Activated naive CD4-positive, alpha-beta T cell treated with anti-CD3 and anti-CD28 coated beads, Interleukin-2, amount 50 U/mL, for 24 hours (primary cell): ENCODE measurements at regions not wholly inside any gene's neighbourhood (a gene's known extent, or its start where the extent isn't known, plus 50 kb on each side); places are given as distances from the start of the nearest gene placed in this dataset.
"Not testable (repeated sequence)": the region's sequence is repeated elsewhere in the genome, so short reads cannot be mapped to it uniquely, and the experiment has no call there.

Experiments
- H3K27ac Mint-ChIP-seq: one replicate; pipeline ENCODE4 v1.8.0; 2021; ENCODE audit warnings: mild to moderate bottlenecking, mixed read lengths
- H3K27me3 Mint-ChIP-seq: one replicate; pipeline ENCODE4 v1.8.0; 2021; ENCODE audit warnings: mixed read lengths
- H3K36me3 Mint-ChIP-seq: one replicate; pipeline ENCODE4 v1.8.0; 2021; ENCODE audit warnings: mixed read lengths
- H3K4me1 Mint-ChIP-seq: one replicate; pipeline ENCODE4 v1.8.0; 2021; ENCODE audit warnings: mixed read lengths
- H3K4me3 Mint-ChIP-seq: one replicate; pipeline ENCODE4 v1.8.0; 2021; ENCODE audit warnings: mild to moderate bottlenecking, mixed read lengths
- H3K9me3 Mint-ChIP-seq: one replicate; pipeline ENCODE4 v1.8.0; 2021; ENCODE audit warnings: mixed read lengths

- no peak overlapping the region for H3K27ac Mint-ChIP-seq
Observed at GRCh38 chr18:22691946-22692710, 241.0 kb upstream of the RBBP8 start.

GRCh38 chr18:22694954-22695353, 238.2 kb upstream of the RBBP8 start:
- no peak overlapping the region for H3K4me3 Mint-ChIP-seq
- no peaks in the 10 kb centered on the region for H3K4me1 Mint-ChIP-seq
- H3K27ac Mint-ChIP-seq: no peak overlapping the region
- no peaks in the 10 kb centered on the region for H3K9me3 Mint-ChIP-seq
- no peaks in the 10 kb centered on the region for H3K36me3 Mint-ChIP-seq
- H3K27me3 Mint-ChIP-seq: peaks cover 3% of the 10 kb centered on the region

More at GRCh38 chr18:22691946-22692710, 241.0 kb upstream of the RBBP8 start:
- H3K9me3 Mint-ChIP-seq: no peaks in the 10 kb centered on the region
- H3K4me1 Mint-ChIP-seq: no peaks in the 10 kb centered on the region
- H3K36me3 Mint-ChIP-seq: no peaks in the 10 kb centered on the region
- H3K27me3 Mint-ChIP-seq: peaks cover 2% of the 10 kb centered on the region
- H3K4me3 Mint-ChIP-seq: no peak overlapping the region

GRCh38 chr18:22695674-22696073, 237.5 kb upstream of the RBBP8 start:
- Mint-ChIP-seq H3K36me3 (no peaks in the 10 kb centered on the region), H3K27ac (no peak overlapping the region), H3K27me3 (peaks cover 3% of the 10 kb centered on the region), H3K4me1 (no peaks in the 10 kb centered on the region), H3K9me3 (no peaks in the 10 kb centered on the region), H3K4me3 (no peak overlapping the region)

- H3K36me3 Mint-ChIP-seq: no peaks in the 10 kb centered on the region
- peaks cover 3% of the 10 kb centered on the region for H3K27me3 Mint-ChIP-seq
- H3K4me3 Mint-ChIP-seq: no peak overlapping the region
- H3K27ac Mint-ChIP-seq: no peak overlapping the region
- H3K4me1 Mint-ChIP-seq: no peaks in the 10 kb centered on the region
- H3K9me3 Mint-ChIP-seq: no peaks in the 10 kb centered on the region
Observed at GRCh38 chr18:22697561-22697960, 235.6 kb upstream of the RBBP8 start.

- no peaks in the 10 kb centered on the region for H3K36me3 Mint-ChIP-seq
- no peaks in the 10 kb centered on the region for H3K9me3 Mint-ChIP-seq
- H3K27me3 Mint-ChIP-seq: peaks cover 3% of the 10 kb centered on the region
- H3K4me1 Mint-ChIP-seq: no peaks in the 10 kb centered on the region
- no peak overlapping the region for H3K4me3 Mint-ChIP-seq
- H3K27ac Mint-ChIP-seq: no peak overlapping the region
Observed at GRCh38 chr18:22698711-22699110, 234.4 kb upstream of the RBBP8 start.

- Mint-ChIP-seq H3K27me3 (peaks cover 3% of the 10 kb centered on the region), H3K4me1 (no peaks in the 10 kb centered on the region), H3K36me3 (no peaks in the 10 kb centered on the region), H3K9me3 (no peaks in the 10 kb centered on the region), H3K27ac (no peak overlapping the region), H3K4me3 (no peak overlapping the region)
Observed at GRCh38 chr18:22699629-22700028, 233.5 kb upstream of the RBBP8 start.

- no peak overlapping the region for H3K27ac Mint-ChIP-seq
- no peaks in the 10 kb centered on the region for H3K9me3 Mint-ChIP-seq
- H3K27me3 Mint-ChIP-seq: peaks cover 1% of the 10 kb centered on the region
- no peaks in the 10 kb centered on the region for H3K4me1 Mint-ChIP-seq
- no peak overlapping the region for H3K4me3 Mint-ChIP-seq
- H3K36me3 Mint-ChIP-seq: no peaks in the 10 kb centered on the region
Observed at GRCh38 chr18:22700920-22701319, 232.2 kb upstream of the RBBP8 start.

GRCh38 chr18:22701326-22701725, 231.8 kb upstream of the RBBP8 start:
- H3K36me3 Mint-ChIP-seq: no peaks in the 10 kb centered on the region
- peaks cover 1% of the 10 kb centered on the region for H3K27me3 Mint-ChIP-seq
- no peak overlapping the region for H3K27ac Mint-ChIP-seq
- H3K9me3 Mint-ChIP-seq: no peaks in the 10 kb centered on the region
- H3K4me1 Mint-ChIP-seq: no peaks in the 10 kb centered on the region
- no peak overlapping the region for H3K4me3 Mint-ChIP-seq

GRCh38 chr18:22701795-22702194, 231.3 kb upstream of the RBBP8 start:
- Mint-ChIP-seq H3K9me3 (no peaks in the 10 kb centered on the region), H3K4me1 (no peaks in the 10 kb centered on the region), H3K27ac (no peak overlapping the region), H3K27me3 (peaks cover 3% of the 10 kb centered on the region), H3K36me3 (no peaks in the 10 kb centered on the region), H3K4me3 (no peak overlapping the region)

- no peaks in the 10 kb centered on the region for H3K4me1 Mint-ChIP-seq
- H3K27ac Mint-ChIP-seq: no peak overlapping the region
- no peaks in the 10 kb centered on the region for H3K9me3 Mint-ChIP-seq
- H3K27me3 Mint-ChIP-seq: peaks cover 4% of the 10 kb centered on the region
- no peaks in the 10 kb centered on the region for H3K36me3 Mint-ChIP-seq
- no peak overlapping the region for H3K4me3 Mint-ChIP-seq
Observed at GRCh38 chr18:22702806-22703205, 230.3 kb upstream of the RBBP8 start.

- Mint-ChIP-seq H3K9me3 (no peaks in the 10 kb centered on the region), H3K4me3 (no peak overlapping the region), H3K4me1 (no peaks in the 10 kb centered on the region), H3K27me3 (peaks cover 4% of the 10 kb centered on the region), H3K27ac (no peak overlapping the region), H3K36me3 (no peaks in the 10 kb centered on the region)
Observed at GRCh38 chr18:22703883-22704585, 229.1 kb upstream of the RBBP8 start.

- Mint-ChIP-seq H3K27ac (no peak overlapping the region), H3K4me1 (no peaks in the 10 kb centered on the region), H3K4me3 (no peak overlapping the region), H3K27me3 (peaks cover 4% of the 10 kb centered on the region), H3K9me3 (no peaks in the 10 kb centered on the region), H3K36me3 (no peaks in the 10 kb centered on the region)
Observed at GRCh38 chr18:22704586-22704918, 228.6 kb upstream of the RBBP8 start.

- Mint-ChIP-seq H3K36me3 (no peaks in the 10 kb centered on the region), H3K4me1 (no peaks in the 10 kb centered on the region), H3K9me3 (no peaks in the 10 kb centered on the region), H3K4me3 (no peak overlapping the region), H3K27me3 (peaks cover 2% of the 10 kb centered on the region), H3K27ac (no peak overlapping the region)
Observed at GRCh38 chr18:22705328-22705727, 227.8 kb upstream of the RBBP8 start.

GRCh38 chr18:22706025-22706424, 227.1 kb upstream of the RBBP8 start:
- H3K9me3 Mint-ChIP-seq, H3K4me1 Mint-ChIP-seq, H3K27me3 Mint-ChIP-seq, H3K4me3 Mint-ChIP-seq, H3K27ac Mint-ChIP-seq, H3K36me3 Mint-ChIP-seq: not testable (repeated sequence)

- Mint-ChIP-seq H3K36me3 (no peaks in the 10 kb centered on the region), H3K4me3 (no peak overlapping the region), H3K27ac (no peak overlapping the region), H3K9me3 (no peaks in the 10 kb centered on the region), H3K27me3 (peaks cover 6% of the 10 kb centered on the region), H3K4me1 (no peaks in the 10 kb centered on the region)
Observed at GRCh38 chr18:22709288-22710060, 223.7 kb upstream of the RBBP8 start.

- Mint-ChIP-seq H3K27me3 (peaks cover 6% of the 10 kb centered on the region), H3K27ac (no peak overlapping the region)
Observed at GRCh38 chr18:22710673-22711191, 222.4 kb upstream of the RBBP8 start.

More at GRCh38 chr18:22710673-22711191, 222.4 kb upstream of the RBBP8 start:
- no peak overlapping the region for H3K4me3 Mint-ChIP-seq
- no peaks in the 10 kb centered on the region for H3K36me3 Mint-ChIP-seq
- no peaks in the 10 kb centered on the region for H3K4me1 Mint-ChIP-seq
- H3K9me3 Mint-ChIP-seq: no peaks in the 10 kb centered on the region
